Coronary artery (tissue), 2 donors: ENCODE measurements at regions not wholly inside any gene's neighbourhood (a gene's known extent, or its start where the extent isn't known, plus 50 kb on each side); places are given as distances from the start of the nearest gene placed in this dataset.

ENCODE experiments used
- DNase-seq: peaks from one replicate; pipeline ENCODE4 v3.0.0-alpha.2; 2017; ENCODE audit warnings: low spot score
- H3K27ac ChIP-seq, 2 donors: fragments of 200-600 bp; sonication (generic); one replicate each; pipeline ENCODE4 v1.5.1; 2016 to 2019
- H3K4me3 ChIP-seq: fragments of 200-600 bp; sonication (generic); 2 replicates; pipeline ENCODE4 v1.5.1; 2016; ENCODE audit warnings: mild to moderate bottlenecking, moderate library complexity
- TF ChIP-seq, protein P1 (sequence below): fragments of 200-600 bp; sonication (generic); IDR thresholded peaks from one replicate; pipeline ENCODE4 v1.5.1; 2019; ENCODE audit warnings: antibody characterized with exemption

- no peak for DNase-seq
- H3K4me3 ChIP-seq = no peak overlapping the region
- TF ChIP-seq, protein P1, sequence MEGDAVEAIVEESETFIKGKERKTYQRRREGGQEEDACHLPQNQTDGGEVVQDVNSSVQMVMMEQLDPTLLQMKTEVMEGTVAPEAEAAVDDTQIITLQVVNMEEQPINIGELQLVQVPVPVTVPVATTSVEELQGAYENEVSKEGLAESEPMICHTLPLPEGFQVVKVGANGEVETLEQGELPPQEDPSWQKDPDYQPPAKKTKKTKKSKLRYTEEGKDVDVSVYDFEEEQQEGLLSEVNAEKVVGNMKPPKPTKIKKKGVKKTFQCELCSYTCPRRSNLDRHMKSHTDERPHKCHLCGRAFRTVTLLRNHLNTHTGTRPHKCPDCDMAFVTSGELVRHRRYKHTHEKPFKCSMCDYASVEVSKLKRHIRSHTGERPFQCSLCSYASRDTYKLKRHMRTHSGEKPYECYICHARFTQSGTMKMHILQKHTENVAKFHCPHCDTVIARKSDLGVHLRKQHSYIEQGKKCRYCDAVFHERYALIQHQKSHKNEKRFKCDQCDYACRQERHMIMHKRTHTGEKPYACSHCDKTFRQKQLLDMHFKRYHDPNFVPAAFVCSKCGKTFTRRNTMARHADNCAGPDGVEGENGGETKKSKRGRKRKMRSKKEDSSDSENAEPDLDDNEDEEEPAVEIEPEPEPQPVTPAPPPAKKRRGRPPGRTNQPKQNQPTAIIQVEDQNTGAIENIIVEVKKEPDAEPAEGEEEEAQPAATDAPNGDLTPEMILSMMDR = no peak
- no peak overlapping the region for H3K27ac ChIP-seq
Measured at GRCh38 chr3:73243740-73244139, 182.3 kb downstream of the EBLN2 start.

DNA sequence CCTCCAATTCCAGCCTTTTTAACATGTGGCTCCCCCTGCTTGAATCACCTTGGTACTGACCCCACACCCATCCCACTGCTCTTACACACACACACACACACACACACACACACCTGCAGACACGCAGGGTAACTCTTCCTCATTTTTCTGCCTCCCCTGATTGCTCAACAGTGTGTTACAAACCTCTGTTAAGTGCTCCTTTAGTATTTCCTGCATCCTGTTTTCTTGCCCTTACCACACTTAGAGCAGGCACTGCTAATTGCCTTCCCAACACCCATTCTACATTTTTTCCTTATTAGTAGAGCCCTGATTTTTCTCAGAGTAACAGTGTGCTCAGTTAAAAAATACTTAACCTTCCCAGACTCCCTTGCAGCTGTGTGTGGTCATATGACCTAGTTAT, 184.0 kb downstream of the EBLN2 start:
- Histone ChIP-seq H3K27ac (no peak overlapping the region), H3K4me3 (no peak overlapping the region)
- TF ChIP-seq, protein P1 = no peak
- no peak for DNase-seq

DNA sequence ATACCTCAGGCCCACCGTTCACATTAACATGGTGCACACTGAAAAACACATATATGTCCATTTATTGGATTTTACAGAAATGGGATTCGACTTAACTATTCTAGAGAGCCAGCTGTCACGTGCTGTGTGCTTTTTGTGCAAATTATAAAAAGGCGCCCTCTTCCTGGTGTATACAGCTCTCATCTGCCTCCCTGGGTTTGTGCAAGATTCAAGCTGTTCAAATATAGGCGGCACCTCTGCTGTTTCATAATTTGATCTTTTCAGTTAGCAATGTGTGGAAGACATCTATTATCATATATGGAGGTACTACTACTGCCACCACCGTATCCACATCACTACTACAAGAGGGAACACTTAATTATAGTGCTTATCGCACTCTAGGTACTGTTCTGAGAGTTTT, 187.6 kb downstream of the EBLN2 start:
- TF ChIP-seq, protein P1 = no peak
- Histone ChIP-seq H3K4me3 (no peak overlapping the region), H3K27ac (no peak overlapping the region)
- DNase-seq = no peak

GRCh38 chr3:73254062-73254461, 192.6 kb downstream of the EBLN2 start:
- DNase-seq = no peak
- H3K4me3 ChIP-seq = no peak overlapping the region
- H3K27ac ChIP-seq = no peak overlapping the region
- TF ChIP-seq, protein P1 = no peak

DNA sequence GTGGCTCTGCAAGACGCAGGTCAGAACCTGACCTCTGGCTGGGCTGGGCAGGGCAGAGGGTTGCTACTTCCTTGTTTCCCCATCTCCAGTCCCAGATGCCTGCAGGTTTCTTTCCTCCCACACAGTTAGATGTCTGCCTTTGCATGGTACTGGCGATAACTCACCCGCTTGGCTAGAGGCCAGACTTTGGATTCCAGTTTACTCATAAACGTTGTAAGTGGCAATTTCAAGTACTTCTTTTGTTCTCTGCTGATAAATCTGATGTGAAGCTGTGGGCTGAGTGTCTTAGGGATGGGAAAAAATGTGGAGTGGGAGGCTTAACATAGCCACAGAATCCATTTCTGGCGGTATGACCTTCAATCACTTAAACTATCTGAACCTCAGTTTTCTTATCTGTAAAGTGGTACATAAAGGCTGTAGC, 194.2 kb downstream of the EBLN2 start:
- Histone ChIP-seq H3K27ac (no peak overlapping the region), H3K4me3 (no peak overlapping the region)
- TF ChIP-seq, protein P1 = no peak
- DNase-seq = no peak

DNA sequence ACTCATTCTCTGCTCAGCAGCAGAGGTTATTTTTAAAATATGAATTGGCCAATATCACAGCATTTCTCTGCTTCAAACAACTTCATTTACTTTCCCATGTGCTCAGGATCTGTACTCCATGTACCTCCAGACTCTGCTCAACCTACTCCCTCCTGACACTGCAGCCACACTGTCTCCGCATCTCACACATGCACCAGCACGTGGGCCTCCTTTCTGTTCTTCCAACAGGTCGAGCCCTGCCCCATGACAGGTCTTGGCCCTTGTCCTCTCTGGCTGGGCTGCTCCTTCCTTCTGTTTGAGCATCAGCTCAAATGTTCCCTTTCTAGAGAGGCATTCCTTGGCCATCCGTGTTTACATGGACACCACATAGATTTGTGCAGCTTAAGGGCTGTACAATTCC, 195.7 kb downstream of the EBLN2 start:
- no peak for DNase-seq
- H3K27ac ChIP-seq = no peak overlapping the region
- no peak overlapping the region for H3K4me3 ChIP-seq
- TF ChIP-seq, protein P1 = no peak

GRCh38 chr3:73258057-73258456, 196.6 kb downstream of the EBLN2 start:
- Histone ChIP-seq H3K4me3 (no peak overlapping the region), H3K27ac (no peak overlapping the region)
- no peak for DNase-seq
- TF ChIP-seq, protein P1 = no peak
